Fibroblast of skin of left biceps (primary cell): ENCODE measurements at regions not wholly inside any gene's neighbourhood (a gene's known extent, or its start where the extent isn't known, plus 50 kb on each side); places are given as distances from the start of the nearest gene placed in this dataset.
"Not testable (repeated sequence)": the region's sequence is repeated elsewhere in the genome, so short reads cannot be mapped to it uniquely, and the experiment has no call there.

Source experiments
- DNase-seq, 2 experiments: peaks; one replicate each; pipeline ENCODE4 v3.0.0-alpha.2; 2013; ENCODE audit warnings: low read depth in 2 of 2

DNA sequence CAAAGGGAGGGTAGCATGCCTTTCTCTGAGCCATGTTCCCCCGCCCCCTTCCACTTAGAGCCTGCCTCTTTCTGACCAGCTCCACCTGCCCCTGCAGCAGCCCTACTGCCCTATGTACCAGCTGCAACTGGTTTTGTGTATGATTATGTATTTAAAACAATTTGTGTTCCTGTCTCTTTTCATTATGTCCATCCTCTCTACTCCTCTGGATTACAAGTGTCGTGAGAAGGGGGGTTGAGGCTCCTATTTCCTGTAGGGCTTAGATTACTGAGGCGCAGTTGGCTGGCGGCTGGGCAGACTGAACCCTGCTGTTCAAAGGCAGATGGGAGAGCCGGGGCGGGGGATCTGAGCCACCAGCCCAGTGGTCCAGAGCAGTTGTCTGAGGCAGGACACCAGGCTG lies 213.3 kb downstream of the KCNRG start:
- no peak for DNase-seq

DNA sequence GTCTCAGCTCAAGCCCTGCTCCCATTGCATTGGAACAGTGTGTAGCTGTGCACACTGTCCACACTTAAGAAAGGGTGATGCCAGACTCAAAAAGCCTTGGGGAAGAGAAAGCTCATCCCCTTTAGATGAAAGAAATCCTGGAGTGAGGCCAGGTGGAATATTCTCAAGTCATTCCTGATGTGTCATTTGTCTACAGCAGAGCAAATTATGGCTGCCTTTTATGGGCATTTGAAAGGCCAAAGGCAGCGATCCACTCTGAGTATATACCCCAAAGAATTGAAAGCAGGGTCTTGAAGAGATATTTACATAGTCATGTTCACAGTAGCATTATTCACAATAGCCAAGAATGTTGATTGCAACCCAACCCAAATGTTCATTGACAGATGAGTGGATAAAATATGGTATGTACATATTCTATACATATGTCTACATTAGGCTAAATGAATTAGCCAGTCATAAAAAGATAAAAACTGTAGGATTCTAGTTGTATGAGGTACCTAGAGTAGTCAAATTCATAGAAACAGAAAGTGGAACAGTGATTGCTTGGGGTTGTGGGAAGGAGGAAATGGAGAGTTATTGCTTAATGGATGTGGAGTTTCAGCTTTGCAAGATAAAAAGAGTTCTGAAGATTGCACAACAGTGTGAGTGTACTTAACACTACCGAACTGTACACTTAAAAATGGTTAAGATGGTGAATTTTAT lies 214.9 kb downstream of the KCNRG start:
- DNase-seq = no peak

DNA sequence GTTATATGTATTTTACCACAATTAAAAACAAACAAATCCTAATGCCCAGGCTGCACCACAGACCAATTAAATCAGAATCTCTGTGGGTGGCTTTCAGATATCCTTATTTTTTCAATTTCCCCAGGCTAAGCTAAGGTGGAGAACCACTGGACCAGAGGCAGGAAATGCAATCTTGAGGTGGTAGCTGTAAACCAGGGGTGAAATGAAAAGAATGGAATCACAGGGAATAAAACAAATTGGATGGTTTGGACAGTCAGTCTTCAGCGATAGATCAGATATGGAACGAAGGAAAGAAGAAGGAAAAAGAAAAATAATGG lies 215.4 kb downstream of the KCNRG start:
- no peak for DNase-seq

DNA sequence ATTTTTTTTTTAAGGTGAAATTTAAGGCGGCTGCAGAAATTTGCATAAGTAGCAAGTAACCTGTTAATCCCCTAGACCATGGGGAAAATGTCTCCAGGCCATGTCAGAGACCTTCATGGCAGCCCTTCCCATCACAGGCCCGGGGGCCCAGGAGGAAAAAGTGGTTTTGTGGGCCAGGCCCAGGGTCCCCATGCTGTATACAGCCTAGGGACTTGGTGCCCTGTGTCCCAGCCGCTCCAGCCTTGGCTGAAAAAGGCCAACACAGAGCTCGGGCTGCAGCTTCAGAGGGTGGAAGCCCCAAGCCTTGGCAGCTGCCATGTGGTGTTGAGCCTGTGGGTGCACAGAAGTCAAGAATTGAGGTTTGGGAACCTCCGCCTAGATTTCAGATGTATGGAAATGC lies 218.3 kb downstream of the KCNRG start:
- DNase-seq = not testable (repeated sequence)

DNA sequence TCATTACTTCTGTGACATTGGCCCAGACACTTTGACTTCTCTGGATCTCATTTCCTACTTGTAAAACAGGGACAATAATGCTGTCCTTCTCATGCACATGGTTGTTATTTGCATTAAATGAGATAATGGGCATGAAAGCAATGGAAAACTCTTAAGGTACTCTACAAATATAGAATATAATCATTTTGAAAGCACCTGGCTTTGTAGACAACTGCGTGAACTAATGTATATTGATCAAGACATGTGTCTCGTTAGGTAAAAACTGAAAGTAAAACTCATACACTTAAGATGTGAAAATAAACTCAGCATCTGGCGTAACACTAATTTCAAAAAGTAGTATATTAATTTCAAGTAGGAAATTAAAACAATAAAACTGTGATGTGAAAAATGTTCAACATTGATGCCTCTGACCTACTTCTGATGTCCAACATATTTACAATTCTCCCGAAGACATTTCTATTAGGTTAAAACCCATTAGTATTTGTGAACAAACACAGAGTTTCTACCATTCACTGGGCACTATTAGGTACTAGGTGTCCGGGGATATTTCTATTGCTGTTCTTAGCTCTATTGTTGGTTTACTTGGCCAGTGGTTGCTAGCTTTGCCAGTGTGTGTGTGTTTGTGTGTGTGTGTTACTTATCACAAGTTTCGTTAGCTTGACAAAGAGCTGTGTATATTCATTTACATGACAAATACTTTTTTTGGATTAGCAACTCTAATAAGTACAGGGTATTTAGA lies 220.5 kb downstream of the KCNRG start:
- no peak for DNase-seq

DNA sequence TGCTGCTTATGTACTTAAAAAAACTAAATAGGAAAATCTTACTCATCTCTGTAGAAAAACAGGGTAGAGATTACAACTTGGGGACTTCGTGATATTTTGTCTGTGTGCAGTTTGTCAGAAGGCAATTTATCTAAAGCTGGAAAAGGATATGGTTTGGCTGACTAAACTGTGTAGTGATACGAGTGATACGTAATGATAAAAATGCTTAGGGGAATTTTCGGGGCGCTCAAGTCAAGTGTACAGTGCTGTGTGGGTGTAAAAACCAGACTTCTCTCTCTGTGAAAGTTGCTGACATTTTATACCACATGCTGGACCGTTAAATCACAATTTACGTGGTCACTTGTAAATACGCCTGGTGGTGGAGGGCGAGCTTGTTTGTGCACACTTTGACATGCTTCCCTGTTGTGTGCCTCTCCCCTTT lies 221.7 kb downstream of the KCNRG start:
- no peak for DNase-seq

DNA sequence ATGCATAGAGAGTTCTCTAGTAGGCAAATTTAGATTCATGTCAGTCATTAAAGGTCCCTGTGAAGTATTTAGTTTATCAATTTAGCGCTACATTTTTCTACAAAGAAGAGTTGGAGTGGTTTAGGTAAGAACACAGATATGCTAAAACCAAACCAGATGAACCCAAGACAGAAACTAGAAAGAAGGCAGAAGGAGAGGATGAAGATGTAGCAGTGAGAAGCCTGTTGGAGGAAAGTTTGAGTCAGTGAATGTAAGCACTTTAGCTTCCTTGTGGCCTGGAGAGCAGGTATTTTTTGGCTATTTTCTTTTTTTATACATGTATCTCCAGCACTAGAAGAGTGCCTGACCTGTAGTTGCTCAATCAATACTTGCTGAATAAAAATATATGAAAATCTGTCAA lies 223.7 kb downstream of the KCNRG start:
- no peak for DNase-seq

DNA sequence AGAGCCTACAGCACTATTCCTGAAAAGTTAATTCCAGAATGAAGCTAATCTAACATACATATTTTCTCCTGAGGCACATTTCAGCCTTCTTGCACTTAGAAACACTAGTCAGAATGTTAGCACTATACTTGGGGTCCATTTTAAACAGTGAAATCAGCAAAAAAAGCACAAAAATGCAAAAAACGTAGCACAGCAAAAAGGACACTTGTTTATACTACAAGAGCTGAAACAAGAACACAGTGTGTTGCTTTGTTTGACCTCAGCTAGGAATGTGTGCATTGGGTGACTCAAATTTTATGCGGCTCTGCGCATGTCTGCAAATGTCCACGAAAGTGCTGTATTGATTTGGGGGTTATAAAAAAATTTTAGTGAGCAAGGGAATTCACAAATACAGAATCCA lies 226.2 kb downstream of the KCNRG start:
- no peak for DNase-seq

DNA sequence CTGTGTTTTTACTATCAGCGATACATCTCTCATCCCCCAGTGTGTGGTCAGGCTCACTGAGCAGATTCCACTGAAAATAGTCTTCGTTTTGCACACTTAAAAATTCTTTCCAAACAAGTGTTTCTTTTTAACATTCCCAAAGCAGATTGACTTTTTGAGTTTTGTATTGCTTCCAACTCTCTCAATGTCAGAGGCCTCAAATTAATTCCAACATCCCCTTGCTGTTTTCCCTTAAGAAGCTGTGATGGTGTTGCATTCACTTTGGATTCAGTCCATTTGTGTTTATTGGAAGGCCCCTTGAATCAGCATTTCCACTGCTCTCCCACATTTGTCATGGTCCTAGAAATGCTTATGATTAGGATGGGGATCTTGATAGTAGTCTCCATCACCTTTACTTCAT lies 228.7 kb downstream of the KCNRG start:
- peak in 1 of 2 experiments; percentile 15 for DNase-seq

DNA sequence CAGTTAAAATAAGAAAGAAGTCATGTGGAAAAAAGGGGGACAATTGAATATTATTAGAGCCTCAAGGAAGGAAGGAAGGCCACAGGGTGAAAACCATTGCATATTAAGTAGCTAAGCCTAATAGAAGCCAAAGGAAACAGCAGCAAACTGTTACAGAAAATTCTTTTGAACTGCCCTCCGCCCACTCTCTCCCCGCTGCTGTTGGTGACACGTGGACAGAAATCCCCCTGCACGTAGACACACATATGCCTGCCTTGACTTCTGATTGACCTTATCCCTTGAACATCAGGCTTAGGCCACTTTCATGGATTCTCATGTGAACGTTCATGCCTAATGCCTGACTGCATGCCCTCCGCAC lies 229.1 kb downstream of the KCNRG start:
- DNase-seq = no peak

DNA sequence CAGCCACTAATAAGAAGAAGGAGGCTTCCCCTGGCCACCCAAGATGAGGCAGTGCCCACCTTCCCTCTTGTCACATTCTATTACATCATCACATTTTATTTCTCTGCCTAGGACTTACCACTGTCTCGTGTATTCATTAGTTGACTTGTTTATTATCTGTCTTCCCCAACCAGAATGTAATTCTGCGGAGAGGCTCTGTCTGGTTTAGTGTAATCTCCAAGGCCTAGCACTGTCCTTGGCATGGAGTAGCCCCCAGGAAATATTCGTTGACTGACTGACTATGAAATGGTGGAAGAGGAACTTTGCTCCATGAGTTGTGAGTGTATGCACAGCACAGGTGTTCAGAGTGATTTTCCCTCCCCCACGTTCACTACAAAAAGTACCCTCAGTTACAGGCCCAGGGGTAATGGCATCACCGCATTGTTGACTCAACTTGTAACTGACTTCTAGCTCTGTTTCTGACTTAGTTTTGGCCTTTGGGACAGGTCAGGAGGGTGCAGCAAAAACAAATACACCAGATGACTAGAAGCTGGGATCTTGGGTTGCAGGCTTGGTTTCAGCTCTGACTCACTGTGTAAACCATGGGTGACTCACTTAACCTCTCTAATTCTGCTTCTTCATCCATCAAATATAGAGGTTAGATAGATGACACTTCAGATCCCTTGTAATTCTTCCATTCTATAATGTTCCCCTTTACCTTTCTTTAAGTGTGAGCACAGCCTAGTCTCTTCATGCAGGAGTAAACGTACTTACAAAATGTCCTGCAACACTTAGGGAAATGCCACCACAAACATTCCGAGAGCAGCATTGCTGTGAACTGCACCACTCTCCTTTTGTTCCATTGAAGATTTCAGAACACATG lies 229.7 kb downstream of the KCNRG start:
- peak in 1 of 2 experiments; percentile 33 for DNase-seq

DNA sequence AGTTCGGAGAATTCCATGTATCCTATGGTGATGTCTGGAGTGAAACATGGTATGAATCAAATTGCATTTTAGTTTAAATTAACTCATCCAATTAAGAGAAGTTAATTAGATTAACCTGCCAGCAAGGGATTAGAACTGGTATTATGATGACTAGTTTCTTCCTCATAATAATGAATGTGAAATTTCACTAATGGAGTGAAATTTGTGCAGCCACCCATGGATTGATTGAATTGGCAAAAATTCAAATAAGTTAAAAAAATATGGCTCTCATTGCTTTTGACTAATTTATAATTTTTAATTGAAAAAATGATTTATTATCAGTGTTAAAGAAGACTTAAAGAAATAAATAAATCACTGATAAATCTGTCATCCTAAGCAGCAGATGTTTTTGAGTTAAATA lies 232.0 kb downstream of the KCNRG start:
- DNase-seq = no peak

DNA sequence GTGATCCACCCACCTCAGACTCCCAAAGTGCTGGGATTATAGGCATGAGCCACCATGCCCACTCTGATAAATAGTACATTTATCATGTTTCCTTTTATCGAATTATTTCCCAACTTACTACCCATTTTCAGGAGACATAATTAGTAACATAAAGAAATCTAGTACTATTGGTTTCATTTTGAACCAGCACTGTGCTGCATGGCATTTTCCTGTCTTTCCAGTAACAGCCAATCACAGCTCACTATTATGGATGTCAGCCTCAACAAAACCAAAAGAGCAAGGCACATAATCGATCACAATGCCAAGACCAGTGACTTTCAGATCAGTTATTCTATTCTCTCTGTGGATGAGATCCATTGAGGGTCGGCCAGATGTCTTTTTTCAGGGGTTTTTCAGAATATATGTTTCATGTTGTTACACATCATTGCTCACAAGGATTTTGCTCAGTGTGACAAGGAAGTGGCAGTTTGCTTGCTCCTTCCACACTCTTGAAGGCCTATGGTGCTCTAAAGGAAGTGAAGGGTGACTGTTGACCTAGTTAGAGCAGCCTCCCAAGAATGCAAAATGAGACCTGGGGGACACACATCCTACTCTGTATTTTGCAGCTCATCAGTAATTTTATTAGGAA lies 233.4 kb downstream of the KCNRG start:
- no peak for DNase-seq

DNA sequence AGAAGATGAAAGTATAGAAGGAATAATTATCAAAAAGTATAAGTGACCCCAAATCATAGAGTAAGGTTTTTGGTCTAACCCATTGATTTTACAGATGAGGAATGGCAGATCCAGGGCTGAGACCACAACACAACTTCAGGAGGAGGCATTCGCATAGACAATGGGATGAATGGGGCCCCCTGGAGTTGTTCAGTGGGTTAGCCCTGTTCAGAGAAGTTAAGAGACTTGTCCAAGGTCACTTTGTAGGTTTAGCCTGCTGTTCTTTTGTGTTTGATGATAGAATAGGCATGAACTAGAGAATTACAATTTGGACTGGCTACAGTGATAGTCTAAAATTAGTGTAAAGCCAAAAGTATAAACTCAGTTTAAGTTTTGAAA lies 233.9 kb downstream of the KCNRG start:
- DNase-seq = no peak

DNA sequence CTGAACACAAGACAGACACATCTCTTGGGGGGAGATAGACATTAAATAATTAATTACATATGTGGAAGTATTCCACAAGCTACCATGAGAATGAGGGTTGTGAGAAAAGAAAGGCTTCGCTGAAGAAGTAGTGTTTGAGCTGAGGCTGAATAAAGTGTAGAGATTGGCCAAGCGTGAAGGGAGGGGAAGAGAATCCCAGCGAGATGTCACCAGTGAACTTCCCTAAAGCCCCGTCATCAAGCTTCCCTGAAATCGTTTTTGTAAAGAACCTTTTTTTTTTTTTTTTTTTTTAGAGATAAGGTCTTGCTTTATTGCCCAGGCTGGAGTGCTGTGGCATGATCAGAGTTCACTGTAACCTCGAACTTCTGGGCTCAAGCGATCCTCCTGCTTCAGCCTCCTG lies 235.2 kb downstream of the KCNRG start:
- DNase-seq = no peak

DNA sequence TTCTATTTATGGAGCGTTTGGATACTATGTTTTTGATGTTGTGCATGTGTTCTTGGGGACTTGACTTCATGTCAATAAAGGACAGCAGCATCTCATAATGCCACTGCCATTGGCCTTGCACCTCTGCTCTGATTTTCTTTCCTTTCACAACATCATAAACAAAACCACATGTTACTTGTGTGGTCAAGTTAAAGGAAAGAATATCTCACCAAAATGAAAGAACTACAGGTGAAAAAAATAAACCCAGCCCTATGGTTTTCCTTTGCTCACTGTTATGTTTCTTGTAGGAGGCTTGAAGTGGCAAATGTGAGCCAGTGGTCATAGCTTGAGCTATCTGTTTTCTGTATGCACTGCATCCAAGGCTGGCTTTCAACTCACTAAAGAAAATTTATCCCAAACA lies 240.4 kb downstream of the KCNRG start:
- no peak for DNase-seq

DNA sequence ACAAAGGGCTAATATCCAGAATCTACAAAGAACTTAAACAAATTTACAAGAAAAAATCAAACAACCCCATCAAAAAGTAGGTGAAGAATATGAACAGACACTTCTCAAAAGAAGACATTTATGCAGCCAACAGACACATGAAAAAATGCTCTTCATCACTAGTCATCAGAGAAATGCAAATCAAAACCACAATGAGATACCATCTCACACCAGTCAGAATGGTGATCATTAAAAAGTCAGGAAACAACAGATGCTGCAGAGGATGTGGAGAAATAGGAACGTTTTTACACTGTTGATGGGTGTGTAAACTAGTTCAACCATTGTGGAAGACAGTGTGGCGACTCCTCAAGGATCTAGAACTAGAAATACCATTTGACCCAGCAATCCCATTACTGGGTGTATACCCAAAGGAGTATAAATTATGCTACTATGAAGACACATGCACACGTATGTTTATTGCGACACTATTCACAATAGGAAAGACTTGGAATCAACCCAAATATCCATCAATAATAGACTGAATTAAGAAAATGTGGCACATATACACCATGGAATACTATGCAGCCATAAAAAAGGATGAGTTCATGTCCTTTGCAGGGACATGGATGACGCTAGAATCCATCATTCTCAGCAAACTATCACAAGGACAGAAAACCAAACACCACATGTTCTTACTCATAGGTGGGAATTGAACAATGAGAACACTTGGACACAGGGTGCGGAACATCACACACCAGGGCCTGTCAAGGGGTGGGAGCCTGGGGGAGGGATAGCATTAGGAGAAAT lies 241.5 kb downstream of the KCNRG start:
- not testable (repeated sequence) for DNase-seq

DNA sequence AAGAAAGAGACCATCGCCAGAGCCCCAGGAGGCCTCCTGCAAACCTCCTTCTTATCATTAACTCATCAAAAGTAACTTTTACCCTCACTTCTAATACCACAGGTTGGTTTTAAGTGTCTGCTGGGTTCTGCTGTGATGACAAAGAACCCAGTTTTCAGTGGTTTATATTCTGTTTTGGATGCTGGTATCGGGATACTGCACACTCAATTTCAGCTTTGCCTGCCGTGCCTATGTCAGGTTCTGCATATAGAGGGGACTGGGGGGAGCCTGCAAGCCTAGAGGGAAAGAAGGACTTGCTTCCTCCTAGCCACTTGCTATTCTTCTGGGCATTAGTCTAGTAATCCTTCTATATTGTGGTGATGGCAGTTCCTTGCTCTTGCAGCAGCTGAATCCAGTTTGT lies 242.4 kb downstream of the KCNRG start:
- DNase-seq = no peak

DNA sequence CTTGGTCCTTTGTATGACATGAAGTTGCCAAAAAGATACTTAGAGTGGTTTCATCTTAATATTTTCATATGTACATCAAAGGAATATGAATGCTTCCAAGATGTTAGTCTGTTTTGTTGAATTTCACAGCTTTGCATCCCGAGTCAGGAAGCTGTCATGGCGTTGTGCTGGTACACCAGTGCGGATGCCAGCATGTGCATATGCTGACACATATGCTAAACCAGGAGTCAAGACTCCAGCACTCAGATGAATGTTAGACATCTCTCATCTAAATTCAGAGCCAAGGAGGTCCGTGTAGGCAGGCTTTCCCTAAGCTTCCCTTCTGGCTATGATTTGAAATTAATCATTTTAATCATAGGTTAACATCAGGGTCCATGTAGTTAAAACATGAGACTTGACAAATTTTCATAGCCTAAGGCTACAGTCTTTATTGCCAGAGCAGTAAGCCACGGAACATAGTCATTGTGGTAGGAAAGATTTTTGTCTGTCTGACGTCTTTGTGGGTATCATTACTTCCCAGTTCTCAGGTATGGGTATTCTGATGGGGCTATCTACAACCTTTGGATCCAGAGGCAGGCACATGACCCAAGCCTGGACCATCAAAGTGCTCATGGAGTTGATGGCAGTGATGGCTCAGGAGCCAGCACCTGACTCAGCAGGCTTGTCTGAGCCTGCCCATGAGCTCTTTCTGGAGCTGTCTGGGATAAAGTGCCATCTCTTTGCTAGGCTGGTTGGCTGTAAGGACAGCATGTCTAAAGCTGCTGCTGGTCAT lies 246.1 kb downstream of the KCNRG start:
- no peak for DNase-seq

DNA sequence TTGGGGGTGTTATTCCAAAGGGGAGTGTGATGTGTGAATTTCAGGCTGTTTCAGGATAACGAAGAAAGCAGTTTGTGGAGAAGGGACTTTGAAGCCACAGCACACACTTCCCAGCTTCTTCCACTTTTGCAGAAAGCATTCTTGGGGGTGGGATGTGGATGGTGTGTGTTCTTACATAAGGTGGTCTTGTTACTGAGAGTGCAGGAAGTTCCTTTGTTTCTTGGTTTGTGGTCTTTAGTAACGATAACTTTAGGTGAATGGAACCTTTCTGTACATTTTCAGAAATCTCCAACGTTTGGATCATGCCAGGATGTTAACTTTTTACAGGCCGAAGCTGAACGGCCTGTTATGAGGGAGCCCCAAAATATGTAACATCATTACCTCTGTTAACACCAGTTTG lies 251.8 kb downstream of the KCNRG start:
- DNase-seq = no peak

DNA sequence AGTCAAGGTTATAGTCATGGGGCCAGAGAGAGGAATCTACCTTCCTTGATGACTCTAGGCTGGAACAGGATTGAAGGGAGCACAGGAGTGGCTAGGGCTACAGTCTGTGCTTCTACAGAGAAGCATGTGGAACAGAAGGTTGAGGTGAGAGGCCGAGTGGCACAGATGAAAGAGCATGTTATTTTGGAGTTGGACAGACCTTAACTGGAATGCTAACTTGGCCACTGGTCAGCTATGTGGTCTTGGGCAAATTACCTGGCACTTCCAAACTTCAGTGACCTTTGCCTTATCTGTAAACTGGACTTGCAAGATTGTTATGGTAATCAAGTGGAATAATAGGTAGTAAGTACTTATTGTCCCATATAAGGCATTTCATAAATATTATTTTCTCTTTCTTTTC lies 252.7 kb downstream of the KCNRG start:
- no peak for DNase-seq
